ENCODE measurements at regions not wholly inside any gene's neighbourhood (a gene's known extent, or its start where the extent isn't known, plus 50 kb on each side); places are given as distances from the start of the nearest gene placed in this dataset.

DNA sequence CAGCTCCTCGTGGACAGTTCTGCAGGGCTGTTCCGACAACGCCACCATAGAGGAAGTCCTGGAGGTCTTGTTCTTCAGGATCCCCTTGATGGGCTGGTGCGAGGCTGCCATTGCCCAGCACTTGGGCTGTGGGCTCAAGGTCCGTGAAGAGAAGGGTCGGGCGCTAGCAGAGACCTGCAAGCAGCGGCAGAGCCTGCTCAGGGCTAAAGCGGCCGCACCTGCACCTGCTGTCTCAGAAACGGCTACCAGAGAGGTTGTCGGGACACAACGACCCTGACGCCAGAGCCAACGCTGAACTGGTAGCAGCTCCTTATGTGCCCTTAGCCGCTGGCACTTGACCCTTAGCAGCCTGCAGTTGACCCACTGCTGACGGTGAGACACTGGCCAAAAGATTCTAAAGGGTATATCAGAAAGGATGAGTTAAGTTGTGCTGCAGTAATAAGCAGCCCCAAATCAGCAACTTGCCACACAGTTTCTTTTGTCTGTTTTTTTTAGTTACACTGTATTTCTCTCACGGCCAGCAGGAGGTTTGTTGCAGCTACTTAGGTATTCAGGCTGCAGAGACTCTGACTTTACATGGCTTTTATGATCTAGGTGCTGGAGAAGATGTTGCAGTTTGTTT is 55.5 kb upstream of the ST6GAL2 start:
- no peak for DNase-seq (ENCODE audit: low read depth)

DNA sequence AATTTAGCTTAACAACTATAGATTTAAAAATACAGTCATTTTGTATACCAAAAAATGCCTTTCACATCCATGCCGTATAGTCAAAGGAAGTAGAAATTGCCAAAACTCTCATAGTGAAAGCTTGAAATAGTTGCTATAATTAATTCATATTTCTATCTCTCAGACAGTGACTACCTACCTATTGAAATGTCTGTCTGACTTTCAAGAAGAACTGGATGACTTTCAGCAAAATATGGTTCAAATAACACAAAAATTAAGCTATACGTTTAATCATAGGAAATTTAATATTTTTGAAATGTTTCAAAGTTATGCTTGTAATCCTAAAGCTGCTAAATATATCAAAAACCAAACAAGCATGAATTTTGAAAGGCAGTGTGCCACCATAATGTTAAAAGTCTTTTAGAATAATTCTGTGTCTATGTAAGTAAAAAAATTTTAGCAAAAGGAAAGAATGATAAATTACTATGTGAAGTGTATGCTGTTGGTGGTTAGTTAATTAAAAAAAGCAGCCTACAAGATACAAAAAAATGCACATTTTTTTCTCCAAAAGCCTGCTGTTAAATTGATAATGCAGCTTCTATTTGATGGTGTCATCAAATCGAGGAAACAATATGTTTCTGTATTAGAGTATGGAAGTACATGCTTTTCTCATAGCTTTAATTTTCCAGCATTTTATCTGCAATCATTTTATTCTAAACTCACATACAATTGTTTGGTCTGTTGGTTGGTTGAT is 57.7 kb upstream of the ST6GAL2 start:
- DNase-seq (ENCODE audit: low read depth), result no peak

DNA sequence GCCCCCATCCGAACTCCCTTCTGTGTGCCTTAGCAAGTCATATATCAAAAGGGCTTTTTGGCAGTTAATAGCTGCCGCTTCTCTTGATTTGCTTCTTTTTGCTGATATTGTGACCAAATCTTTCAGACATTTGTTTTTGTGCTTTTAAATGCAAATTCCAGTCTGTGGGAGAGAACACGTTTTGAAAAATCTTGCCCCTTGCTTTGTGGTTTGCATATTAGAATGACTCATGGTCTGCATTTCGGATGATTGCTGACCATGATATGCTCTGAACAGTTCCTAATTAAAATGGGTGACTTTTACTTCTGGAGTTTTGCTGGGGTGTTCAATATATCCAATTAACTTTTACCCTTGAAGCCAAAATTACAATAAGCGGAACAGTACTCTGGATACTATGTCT is 58.2 kb upstream of the ST6GAL2 start:
- no peak for DNase-seq (ENCODE audit: low read depth)

DNA sequence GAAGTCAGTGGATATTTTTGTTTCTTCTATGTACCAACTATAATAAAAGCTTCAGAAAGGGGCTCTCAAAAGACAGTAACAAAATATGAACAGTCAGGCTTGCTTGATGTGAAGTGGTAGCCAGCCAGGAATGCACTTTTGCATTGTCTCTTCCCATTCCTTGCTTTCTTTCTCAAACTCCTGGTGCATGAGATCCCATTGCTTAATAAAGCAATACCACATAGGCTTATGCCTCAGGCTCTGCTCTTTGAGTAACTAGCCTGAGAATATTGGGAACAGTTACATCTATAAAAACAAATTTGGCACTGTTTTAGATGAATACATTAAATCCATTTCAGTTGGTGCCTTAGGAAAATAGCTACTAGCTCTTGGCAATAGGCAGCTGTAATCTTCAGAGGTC is 62.6 kb upstream of the ST6GAL2 start:
- no peak for DNase-seq (ENCODE audit: low read depth)

DNA sequence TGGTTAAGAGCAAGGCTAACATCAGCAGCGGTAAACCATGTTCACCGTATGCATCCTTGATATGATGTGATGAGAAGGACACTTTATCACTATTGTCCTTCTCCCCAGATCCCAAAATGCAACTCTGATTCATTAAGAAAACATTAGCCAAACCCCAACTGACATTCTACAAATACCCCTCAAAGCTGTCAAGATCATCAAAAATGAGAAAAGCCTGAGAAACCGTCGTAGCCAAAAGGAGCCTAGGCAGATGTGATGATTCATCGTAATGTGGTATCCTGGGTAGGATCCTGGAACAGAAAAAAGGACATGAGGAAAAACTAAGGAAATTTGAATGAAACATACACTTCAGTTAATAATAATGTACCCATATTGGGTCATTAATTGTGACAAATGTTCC is 67.3 kb upstream of the ST6GAL2 start:
- no peak for DNase-seq (ENCODE audit: low read depth)

DNA sequence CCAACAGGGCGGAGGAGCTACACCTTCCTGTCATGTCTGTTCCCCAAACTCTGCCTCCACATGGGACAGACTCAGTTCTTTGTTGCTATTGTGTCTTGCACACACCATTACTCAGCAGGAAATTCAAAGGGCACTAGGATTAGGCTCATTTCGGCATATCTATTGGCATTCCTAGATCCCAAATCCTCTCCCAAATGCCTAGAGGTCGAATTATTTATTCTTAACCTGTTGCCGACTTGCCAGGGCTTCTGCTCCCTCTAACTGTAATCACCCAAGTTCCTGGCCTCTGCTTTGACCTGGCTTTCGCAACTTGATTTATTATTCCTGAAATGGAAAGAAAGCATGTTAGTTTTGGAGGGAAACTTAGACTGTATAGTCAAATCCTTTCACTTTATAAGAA is 67.8 kb upstream of the ST6GAL2 start:
- DNase-seq (ENCODE audit: low read depth), result no peak

DNA sequence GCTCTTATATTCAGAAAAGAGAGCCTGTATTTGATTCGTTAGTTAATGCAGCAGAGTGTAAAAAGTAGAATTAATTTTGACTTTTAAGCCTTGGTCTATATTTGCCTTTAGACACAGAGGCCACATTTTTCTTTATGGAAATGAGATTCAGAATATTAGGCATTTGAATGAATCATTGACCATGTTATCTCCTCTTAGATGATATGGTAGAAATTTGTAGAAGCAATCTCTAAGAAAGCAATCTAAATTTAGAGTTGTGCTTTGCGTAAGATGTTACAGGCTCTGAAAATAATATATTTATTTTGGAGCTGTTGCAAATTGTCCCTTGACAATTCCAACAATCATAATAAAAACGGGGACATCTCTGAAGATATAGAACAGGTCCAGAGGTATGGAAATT is 68.3 kb upstream of the ST6GAL2 start:
- DNase-seq (ENCODE audit: low read depth), result no peak

DNA sequence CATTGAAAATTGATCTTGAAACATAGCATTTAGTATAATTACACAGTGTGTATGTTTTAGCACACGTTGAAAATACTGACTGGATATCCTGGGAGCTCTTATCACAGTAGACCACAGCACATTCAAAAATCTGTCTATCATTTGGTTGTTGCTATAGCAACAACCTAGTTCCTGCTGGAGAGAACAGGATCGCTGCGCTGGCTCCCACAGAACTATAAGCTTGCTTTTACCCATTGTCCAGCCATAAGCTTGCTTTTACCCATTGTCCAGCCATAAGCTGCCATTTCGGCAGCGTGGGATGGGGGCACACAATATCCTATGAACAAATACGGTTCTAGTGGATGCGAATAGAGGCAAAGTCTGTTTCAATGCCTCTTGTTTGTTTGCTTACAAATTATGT is 70.4 kb upstream of the ST6GAL2 start:
- no peak for DNase-seq (ENCODE audit: low read depth)

DNA sequence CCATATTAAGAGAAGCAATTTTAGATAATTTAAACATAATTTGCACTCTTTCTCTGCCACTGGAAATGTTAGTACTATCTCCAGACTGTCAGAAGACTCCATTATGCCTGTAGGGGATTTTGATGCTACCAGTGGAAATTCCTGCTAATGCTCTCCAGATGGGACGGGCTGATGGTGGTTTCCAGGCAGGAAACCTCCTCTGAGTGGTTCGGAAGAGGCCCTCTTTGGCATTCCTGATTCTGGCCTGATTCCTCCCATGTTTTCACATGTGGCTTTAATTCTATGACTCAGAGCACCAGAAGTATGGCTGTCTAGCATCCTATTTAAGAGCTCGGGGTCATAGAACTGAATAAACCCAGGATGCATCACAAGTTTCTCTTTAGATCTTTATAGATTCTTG is 70.9 kb upstream of the ST6GAL2 start:
- no peak for DNase-seq (ENCODE audit: low read depth)

DNA sequence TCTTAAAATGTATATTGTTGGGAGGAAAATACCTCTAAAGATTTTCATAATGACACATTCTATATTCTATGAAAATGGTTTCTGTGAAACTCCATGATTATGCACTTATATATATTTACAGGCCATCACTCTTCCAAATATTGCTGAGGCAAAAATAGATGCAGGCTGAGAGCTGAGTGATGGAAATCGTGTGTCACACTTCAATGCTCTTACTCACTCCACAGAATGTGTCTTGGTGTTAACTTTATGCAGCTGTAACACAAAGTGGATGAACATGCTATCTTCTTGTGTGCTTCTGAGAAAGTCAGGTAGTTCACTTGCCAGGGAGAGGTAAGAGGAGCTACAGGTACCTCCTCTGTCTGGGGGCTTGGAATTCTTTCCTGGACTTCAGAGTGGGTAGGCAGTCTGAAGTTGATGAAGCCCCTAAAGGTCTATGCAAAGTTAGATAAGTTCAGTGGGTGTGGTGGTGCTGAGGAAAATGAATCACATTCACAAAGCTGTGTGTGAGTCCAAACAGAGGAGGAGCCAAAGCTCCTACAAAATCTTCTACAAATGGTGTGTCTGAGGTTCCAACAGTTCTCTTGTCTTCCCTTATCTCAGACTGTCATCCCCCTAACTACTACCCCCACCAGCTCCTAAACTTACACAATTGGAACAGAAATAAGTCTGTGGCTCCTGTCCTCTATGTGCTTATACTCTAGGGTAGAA is 74.2 kb upstream of the ST6GAL2 start:
- no peak for DNase-seq (ENCODE audit: low read depth)

DNA sequence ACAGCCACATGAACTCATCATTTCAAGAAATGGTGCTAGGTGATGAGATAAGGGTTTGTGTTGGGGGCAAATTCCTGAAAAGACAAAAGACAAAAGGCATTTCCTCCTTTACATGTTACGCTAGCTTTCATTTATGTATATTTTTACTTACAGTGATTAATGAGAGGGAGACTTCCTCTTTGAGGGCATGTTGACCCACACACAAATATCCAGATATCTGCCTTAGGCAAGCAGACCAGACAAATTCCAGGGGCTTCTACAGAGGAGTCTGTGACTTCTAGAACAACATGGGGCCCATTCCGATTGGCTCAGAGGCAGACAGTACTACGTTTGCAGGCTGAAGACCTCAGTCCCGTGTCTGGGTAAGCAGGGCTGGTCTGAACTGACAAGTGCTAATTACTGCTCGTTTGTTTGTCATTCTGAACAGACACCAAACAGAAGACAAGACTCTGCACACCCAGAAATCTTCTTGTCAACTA is 74.8 kb upstream of the ST6GAL2 start:
- DNase-seq (ENCODE audit: low read depth), result no peak

DNA sequence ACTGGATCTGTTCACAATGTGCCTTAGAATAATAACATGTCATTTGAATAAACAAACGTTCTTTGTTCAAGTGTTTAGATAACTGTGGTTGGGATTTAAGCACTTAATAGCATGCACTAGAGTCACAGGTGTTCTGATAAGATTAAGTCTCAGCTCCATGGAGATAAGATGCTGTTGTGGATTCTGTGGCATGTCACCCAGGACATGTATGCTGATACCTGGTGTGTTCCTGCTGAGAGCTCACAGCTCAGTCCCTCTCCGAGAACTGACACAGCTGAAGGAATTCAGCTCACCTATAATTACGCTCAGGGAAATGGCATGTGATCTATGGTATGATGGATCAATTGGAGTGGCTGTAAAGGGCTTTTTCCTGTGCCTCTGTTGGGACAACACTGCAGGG is 75.4 kb upstream of the ST6GAL2 start:
- DNase-seq (ENCODE audit: low read depth), result no peak

DNA sequence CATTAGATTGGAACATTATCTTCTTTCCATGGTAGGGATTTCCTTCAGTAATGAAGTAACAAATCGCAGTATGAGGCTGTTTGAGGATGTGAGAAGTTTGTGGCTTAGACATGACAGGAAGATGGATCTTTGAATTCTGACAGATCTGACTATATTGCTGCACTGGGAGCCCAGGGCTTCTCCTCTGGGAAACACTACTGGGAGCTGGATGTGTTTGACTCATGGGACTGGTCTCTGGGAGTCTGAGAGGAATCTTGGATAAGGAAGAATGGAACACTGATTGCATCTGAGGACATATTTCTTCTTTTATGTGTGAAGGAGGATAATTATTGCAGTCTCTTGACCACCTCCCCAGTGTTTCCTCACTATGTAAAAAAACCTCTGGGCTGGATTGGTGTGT is 77.2 kb upstream of the ST6GAL2 start:
- no peak for DNase-seq (ENCODE audit: low read depth)

DNA sequence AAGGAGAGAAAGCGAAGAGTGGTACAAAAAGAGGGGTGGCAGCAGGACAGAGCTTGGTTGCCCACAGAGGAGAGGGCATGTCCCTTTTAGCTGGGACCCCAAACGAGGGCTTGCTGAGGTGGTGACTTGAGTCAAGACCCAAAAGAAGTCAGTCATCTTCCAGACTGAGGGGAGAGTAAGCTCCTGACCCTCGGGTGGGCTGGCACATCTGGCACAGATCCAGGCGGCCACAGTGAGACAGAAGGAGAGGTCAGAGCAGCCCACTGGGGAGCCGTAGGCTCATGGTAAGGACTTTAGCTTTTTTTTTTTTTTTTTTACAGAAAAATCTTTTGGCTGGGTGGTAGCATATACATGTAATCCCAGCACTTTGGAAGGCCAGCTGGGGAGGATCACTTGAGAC is 77.9 kb upstream of the ST6GAL2 start:
- DNase-seq (ENCODE audit: low read depth), result no peak

DNA sequence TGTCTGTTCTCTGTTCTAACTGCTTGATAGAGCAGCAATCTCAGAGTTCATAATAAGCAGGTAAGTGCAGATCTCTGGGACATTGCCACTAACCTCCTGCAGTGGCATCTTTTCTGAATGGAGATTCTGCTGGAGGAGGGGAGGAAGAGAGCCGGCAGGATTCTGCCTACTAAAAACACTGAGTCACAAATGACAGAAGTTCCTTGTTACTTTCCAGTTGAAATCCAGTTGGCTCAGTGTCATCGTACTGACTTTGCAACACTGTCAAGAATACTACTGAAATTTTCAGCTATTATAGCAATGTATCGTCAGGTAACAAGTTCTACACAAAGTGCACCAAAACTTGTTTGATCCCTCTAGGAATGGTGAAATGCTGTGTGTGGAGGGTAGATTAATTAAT is 79.6 kb upstream of the ST6GAL2 start:
- no peak for DNase-seq (ENCODE audit: low read depth)

DNA sequence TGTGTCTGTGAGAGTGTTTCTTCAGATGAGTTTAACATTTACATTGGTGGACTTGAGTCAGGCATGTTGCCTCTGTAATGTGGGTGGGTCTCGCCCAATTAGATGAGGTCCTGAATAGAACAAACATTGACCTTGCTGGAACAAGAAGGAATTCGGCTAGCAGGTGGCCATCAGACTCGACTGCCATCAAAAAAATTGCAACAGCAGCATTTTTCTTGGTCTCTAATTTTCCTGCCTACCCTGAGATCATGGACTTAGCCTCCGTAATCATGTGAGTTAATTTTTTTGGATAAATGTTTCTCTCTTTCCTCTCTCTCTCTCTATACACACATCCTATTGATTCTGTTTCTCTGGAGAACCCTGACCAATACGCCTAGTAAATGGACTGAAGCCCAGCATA is 83.8 kb upstream of the ST6GAL2 start:
- no peak for DNase-seq (ENCODE audit: low read depth)

DNA sequence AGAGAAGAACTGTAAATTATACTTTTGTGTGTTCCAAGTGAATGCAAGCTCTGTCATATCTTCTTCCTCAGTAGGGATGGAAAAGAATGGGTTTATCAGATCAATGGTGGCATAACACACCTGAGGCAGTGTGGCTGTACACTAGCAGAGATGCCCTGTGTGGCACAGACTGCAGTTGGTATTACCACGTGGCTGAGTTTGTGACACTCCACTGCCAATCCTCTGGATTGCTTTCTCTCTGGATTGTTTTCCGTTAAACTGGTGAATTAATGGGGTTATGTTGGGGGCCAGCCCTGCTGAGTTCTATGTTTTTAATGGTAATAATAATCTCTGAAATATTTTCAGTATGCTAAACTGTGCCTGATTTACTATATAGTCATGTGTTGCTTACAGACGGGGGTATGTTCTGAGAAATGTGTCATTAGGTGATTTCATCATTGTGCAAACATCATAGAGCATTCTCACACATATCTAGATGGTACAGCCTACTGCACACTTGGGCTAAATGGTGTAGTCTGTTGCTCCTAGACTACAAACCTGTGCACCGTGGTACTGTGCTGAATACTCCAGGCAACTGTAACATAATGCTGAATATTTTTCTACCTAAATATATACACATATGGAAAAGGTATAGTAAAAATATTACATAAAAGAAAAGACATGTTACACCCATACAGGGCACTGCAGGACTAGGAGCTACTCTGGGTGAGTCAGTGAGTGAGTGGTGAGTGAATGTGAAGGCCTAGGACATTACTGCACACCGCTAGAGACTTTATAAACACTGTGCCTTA is 84.7 kb upstream of the ST6GAL2 start:
- no peak for DNase-seq (ENCODE audit: low read depth)

DNA sequence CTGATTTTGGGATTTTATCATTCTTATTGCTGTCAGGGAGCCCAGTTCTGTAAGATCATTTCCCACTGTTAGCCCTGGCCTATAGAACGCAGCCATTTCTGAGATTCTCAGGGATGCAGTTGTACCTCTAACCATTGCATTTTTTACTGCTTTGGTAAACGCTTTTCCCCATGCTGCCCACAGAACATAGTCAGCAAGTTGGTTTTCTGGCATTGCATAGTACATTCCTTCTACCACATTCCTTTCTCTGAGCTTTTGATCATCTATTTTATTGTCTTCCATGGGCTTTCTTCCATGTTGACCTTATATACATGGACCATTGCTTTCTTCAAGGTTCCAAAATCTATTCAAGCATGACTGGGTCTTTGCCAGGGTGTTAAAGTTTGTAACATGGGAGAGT is 86.8 kb upstream of the ST6GAL2 start:
- DNase-seq (ENCODE audit: low read depth), result no peak

DNA sequence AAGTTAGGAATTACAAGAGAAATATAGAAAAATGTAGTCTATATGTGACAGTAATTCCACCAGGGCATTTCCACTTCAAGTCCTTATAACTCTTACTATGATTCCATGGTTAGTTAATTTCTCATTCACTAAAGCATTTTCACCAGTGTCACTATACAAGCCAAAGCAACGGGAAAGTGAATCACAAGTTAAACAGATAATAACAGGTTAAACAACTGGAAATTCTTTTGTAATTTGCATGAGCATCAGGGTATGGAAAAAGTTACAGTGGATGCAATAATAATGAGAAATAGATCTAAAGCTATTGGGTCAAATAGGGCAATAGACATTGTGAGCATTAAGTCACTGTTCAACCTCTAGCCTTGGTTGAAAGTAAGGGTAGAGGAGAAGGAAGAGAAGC is 88.9 kb upstream of the ST6GAL2 start:
- DNase-seq (ENCODE audit: low read depth), result no peak

DNA sequence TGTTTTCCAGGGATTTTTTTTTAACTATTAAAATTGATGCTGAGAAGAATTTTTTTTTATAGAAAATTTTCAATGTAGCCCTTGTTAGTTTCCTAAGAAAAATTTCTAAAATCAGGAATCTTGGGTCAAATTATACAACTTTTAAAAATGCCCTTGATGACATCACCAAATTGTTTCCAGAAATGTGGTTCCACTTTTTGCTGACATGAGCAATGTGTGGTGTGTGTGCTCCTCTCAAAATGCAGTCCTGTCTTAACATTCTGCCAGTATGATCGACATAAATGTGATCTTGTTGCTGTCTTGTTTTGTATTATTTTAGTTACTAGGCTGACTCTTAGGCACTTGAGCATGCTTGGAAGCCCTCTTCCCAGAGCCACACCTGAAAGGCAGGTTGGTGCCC is 89.7 kb upstream of the ST6GAL2 start:
- DNase-seq (ENCODE audit: low read depth), result no peak

DNA sequence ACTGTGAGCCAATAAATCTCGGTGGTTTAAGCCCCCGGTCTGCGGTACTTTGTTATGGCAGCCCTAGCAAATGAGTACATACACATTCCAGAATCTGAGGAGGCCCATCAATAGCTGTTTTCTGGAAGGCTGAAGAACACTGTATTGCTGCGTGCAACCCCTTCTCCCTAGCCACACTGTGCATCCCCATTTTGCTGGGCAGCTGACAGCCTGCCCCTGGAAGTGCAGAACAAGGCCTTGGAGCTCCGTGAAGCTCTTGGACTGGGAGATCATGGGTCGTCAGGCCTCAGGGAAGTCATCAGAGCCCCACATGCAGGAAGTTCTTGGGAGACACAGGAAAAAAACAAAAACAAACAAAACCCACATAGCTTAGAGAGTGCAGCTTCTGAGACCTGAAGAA is 90.6 kb upstream of the ST6GAL2 start:
- no peak for DNase-seq (ENCODE audit: low read depth)

DNA sequence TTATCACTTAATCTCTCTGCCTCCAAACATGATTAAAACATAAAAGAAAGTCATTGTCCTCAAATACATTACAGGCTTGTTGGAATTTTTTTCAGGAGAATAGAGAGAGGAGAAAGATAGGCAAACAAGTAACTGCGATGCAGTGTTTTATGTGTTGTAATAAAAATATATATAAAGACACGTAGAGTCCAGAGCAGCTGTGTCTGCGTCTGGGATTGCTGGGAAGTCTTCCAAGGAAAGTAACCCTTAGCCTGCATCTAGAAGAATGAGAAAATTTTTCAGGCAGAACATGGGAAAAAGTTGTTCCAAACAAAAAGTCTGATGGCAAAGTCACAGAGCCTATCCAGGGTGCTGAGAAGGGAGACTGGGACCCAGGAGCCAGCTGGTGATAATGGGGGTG is 91.8 kb upstream of the ST6GAL2 start:
- no peak for DNase-seq (ENCODE audit: low read depth)

DNA sequence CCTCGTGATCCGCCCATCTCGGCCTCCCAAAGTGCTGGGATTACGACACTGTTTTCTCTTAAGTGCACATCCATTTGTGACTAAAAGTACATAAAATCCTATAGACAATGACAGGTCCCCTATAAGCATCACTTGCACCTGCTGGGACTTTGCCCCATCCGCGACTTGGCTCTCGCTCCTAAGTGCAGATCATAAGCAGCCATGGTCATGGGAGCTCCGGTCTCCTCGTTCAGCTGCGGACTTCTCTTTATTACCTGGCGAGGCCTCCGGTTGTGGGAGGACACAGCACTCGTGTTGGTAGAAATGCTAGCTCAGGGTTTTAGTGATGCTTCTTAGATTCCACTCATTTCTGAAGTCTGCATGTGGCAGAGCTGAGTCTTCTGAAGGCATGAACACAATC is 92.7 kb upstream of the ST6GAL2 start:
- no peak for DNase-seq (ENCODE audit: low read depth)
